SK-N-SH (cell line): ENCODE measurements at regions not wholly inside any gene's neighbourhood (a gene's known extent, or its start where the extent isn't known, plus 50 kb on each side); places are given as distances from the start of the nearest gene placed in this dataset.

Experiments
- CTCF ChIA-PET: fragments of 300-600, 350-600 bp; formaldehyde crosslinking; extraction: SDS; loops from one replicate; lab custom pipeline; 2021; lab: Yijun Ruan, JAX
- POLR2A ChIA-PET: fragments of 350-600 bp; sonication (Branson Sonifier 250); formaldehyde crosslinking; extraction: SDS; loops from one replicate; lab custom pipeline; 2020; ENCODE audit warnings: antibody characterized with exemption, inconsistent platforms; lab: Yijun Ruan, JAX
- DNase-seq: peaks from one replicate; pipeline ENCODE4 v3.0.0; 2012
- H2AFZ ChIP-seq: fragments of 200-600 bp; sonication (generic); 2 replicates; pipeline ENCODE4 v1.8.1; 2016; ENCODE audit warnings: antibody characterized with exemption, mild to moderate bottlenecking, low read depth
- H3F3A ChIP-seq: fragments of 200-600 bp; sonication (generic); replicated peaks from 2 replicates; pipeline ENCODE3; 2016; ENCODE audit warnings: antibody characterized with exemption, mild to moderate bottlenecking; ENCODE audit not compliant: insufficient read depth
- H3K27ac ChIP-seq, 2 experiments: fragments of 200-500 bp in 1 of 2; fragments of 200-600 bp in 1 of 2; sonication (Bioruptor generic) in 1 of 2; sonication (generic), shearing (Covaris generic) in 1 of 2; 2 replicates each; pipeline versions ENCODE4 v1.5.1 to v1.6.1; 2014 to 2016; ENCODE audit warnings: low read depth in 2 of 2, inconsistent platforms in 1 of 2, low read length in 1 of 2, mild to moderate bottlenecking in 1 of 2, mixed read lengths in 1 of 2
- H3K27me3 ChIP-seq: fragments of 200-600 bp; sonication (generic), shearing (Covaris generic); 2 replicates; pipeline ENCODE4 v1.6.1; 2016; ENCODE audit warnings: mixed run types; ENCODE audit not compliant: insufficient read depth
- H3K36me3 ChIP-seq, 2 experiments: fragments of 200-500 bp in 1 of 2; fragments of 200-600 bp in 1 of 2; sonication (Bioruptor generic) in 1 of 2; sonication (generic) in 1 of 2; replicated peaks in 1 of 2; 2 replicates each; pipeline versions ENCODE3 to v1.5.1; 2014 to 2016; ENCODE audit warnings: low read length in 1 of 2, mild to moderate bottlenecking in 1 of 2; ENCODE audit not compliant: insufficient read depth in 2 of 2, control insufficient read depth in 1 of 2
- H3K4me1 ChIP-seq, 2 experiments: fragments of 200-500 bp in 1 of 2; fragments of 200-600 bp in 1 of 2; sonication (Bioruptor generic) in 1 of 2; sonication (generic), shearing (Covaris generic) in 1 of 2; 2 replicates each; pipeline versions ENCODE4 v1.5.1 to v1.6.1; 2014 to 2016; ENCODE audit warnings: low read depth in 1 of 2, low read length in 1 of 2, mixed run types in 1 of 2; ENCODE audit not compliant: insufficient read depth in 2 of 2, control insufficient read depth in 1 of 2
- H3K4me2 ChIP-seq: fragments of 200-600 bp; sonication (generic), shearing (Covaris generic); 2 replicates; pipeline ENCODE4 v1.6.1; 2017; ENCODE audit warnings: mixed run types
- H3K4me3 ChIP-seq, 2 experiments: fragments of 200-500 bp in 1 of 2; fragments of 200-600 bp in 1 of 2; sonication (Bioruptor generic) in 1 of 2; sonication (generic), shearing (Covaris generic) in 1 of 2; 2 replicates each; pipeline versions ENCODE4 v1.5.1 to v1.8.1; 2014 to 2016; ENCODE audit warnings: low read depth in 2 of 2, inconsistent platforms in 1 of 2, low read length in 1 of 2, mild to moderate bottlenecking in 1 of 2, mixed read lengths in 1 of 2, moderate library complexity in 1 of 2
- H3K79me2 ChIP-seq: fragments of 200-600 bp; sonication (generic); 2 replicates; pipeline ENCODE4 v1.8.1; 2017; ENCODE audit warnings: mild to moderate bottlenecking; ENCODE audit not compliant: insufficient read depth
- H3K9ac ChIP-seq: fragments of 200-600 bp; sonication (generic); 2 replicates; pipeline ENCODE4 v1.6.1; 2017; ENCODE audit warnings: mixed run types
- H3K9me2 ChIP-seq: fragments of 200-600 bp; sonication (generic); 2 replicates; pipeline ENCODE4 v1.6.1; 2017; ENCODE audit warnings: mixed run types
- H3K9me3 ChIP-seq: fragments of 200-600 bp; sonication (generic); 2 replicates; pipeline ENCODE4 v1.6.1; 2017; ENCODE audit warnings: mixed run types, mild to moderate bottlenecking, moderate library complexity
- H4K20me1 ChIP-seq: fragments of 200-600 bp; sonication (generic); 2 replicates; pipeline ENCODE4 v1.6.1; 2017; ENCODE audit warnings: mild to moderate bottlenecking, mixed run types; ENCODE audit not compliant: insufficient read depth
- ELF1 ChIP-seq: IDR thresholded peaks from 2 replicates; pipeline ENCODE4 v1.4.0; 2012
- EP300 ChIP-seq, 2 experiments: IDR thresholded peaks; 2 replicates each; pipeline versions ENCODE4 v1.4.0 to v1.6.1; 2012; ENCODE audit warnings: borderline replicate concordance in 1 of 2, low read depth in 1 of 2, low read length in 1 of 2
- IRF3 ChIP-seq: fragments of 150-350 bp; IDR thresholded peaks from 2 replicates; pipeline ENCODE4 v1.6.1; 2016; ENCODE audit warnings: mild to moderate bottlenecking, low read depth, low read length
- POLR2AphosphoS5 ChIP-seq: IDR thresholded peaks from 2 replicates; pipeline ENCODE4 v1.6.1; 2012; ENCODE audit warnings: low read depth, low read length
- REST ChIP-seq: IDR thresholded peaks from 2 replicates; pipeline ENCODE4 v1.6.1; 2012; ENCODE audit warnings: mild to moderate bottlenecking, low read depth, low read length, moderate library complexity
- RFX5 ChIP-seq: IDR thresholded peaks from 2 replicates; pipeline ENCODE4 v1.6.1; 2012; ENCODE audit warnings: mild to moderate bottlenecking, improper control_type of control experiment, low read length
- SMC3 ChIP-seq: IDR thresholded peaks from 2 replicates; pipeline ENCODE4 v1.6.1; 2012; ENCODE audit warnings: low read depth, low read length, improper control_type of control experiment
- TAF1 ChIP-seq: IDR thresholded peaks from 2 replicates; pipeline ENCODE4 v1.6.1; 2012; ENCODE audit warnings: low read depth, mild to moderate bottlenecking, low read length, moderate library complexity, borderline replicate concordance
- TCF12 ChIP-seq: IDR thresholded peaks from 2 replicates; pipeline ENCODE4 v1.4.0; 2012
- TEAD4 ChIP-seq: IDR thresholded peaks from 2 replicates; pipeline ENCODE4 v1.4.0; 2012; ENCODE audit warnings: mild to moderate bottlenecking, borderline replicate concordance; ENCODE audit not compliant: insufficient read depth
- ZBTB33 ChIP-seq: IDR thresholded peaks from 2 replicates; pipeline ENCODE4 v1.4.0; 2012; ENCODE audit warnings: low read depth, borderline replicate concordance
- WGBS: methylation state at CpG from one replicate; pipeline ENCODE4 v1.1.6; 2017; ENCODE audit warnings: low lambda C conversion rate; 5-methylcytosine and 5-hydroxymethylcytosine counted together

- 44% methylated on average over 2 of the region's 2 CpGs for WGBS
- no peaks in the 10 kb centered on the region for H3K27me3 ChIP-seq
- H3K4me2 ChIP-seq, result no peak overlapping the region
- no peaks in the 10 kb centered on the region for H3K9me2 ChIP-seq
- DNase-seq, result no peak
- H4K20me1 ChIP-seq, result no peaks in the 10 kb centered on the region
- no peak overlapping the region for H3K27ac ChIP-seq
- H3K4me1 ChIP-seq, result no peaks in the 10 kb centered on the region; a peak in 2 of 4 replicates
- H3K36me3 ChIP-seq, result no peaks in the 10 kb centered on the region
- POLR2A ChIA-PET, result no interaction called here
- peaks cover 3% of the 10 kb centered on the region for H3F3A ChIP-seq
- no peaks in the 10 kb centered on the region for H3K79me2 ChIP-seq
- H3K4me3 ChIP-seq, result no peak overlapping the region
- no peak overlapping the region for H2AFZ ChIP-seq
- TF ChIP-seq TEAD4 (no peak), ZBTB33 (no peak), POLR2AphosphoS5 (no peak)
- no peak overlapping the region for H3K9ac ChIP-seq
- no peaks in the 10 kb centered on the region for H3K9me3 ChIP-seq
- CTCF ChIA-PET, result no interaction called here
Observed at GRCh38 chr6:144613859-144614258, 328.7 kb downstream of the UTRN start.

- H3F3A ChIP-seq, result no peaks in the 10 kb centered on the region
- POLR2A ChIA-PET, result no interaction called here
- H3K36me3 ChIP-seq, result no peaks in the 10 kb centered on the region
- no peaks in the 10 kb centered on the region; a peak in 2 of 4 replicates for H3K4me1 ChIP-seq
- H3K4me2 ChIP-seq, result no peak overlapping the region
- H2AFZ ChIP-seq, result no peak overlapping the region
- no peak overlapping the region for H3K4me3 ChIP-seq
- no peaks in the 10 kb centered on the region for H3K9me3 ChIP-seq
- no peak overlapping the region for H3K9ac ChIP-seq
- no peaks in the 10 kb centered on the region for H3K79me2 ChIP-seq
- WGBS, result 65% methylated on average over 2 of the region's 2 CpGs
- no peaks in the 10 kb centered on the region for H3K9me2 ChIP-seq
- no peak overlapping the region for H3K27ac ChIP-seq
- no peaks in the 10 kb centered on the region for H4K20me1 ChIP-seq
- no peak for TF ChIP-seq ELF1
- no peak for TF ChIP-seq TEAD4
- no peak for TF ChIP-seq TAF1
- no peak for TF ChIP-seq TCF12
- no peak for TF ChIP-seq REST
- no peak for TF ChIP-seq RFX5
- TF ChIP-seq SMC3, result no peak
- no peak for TF ChIP-seq EP300 (IDR thresholded peaks at IDR 0.05; ENCODE audit: borderline replicate concordance in 1 of 2, low read depth in 1 of 2, low read length in 1 of 2)
- no peak for TF ChIP-seq IRF3
- TF ChIP-seq, all 33 proteins: peak for 0
- DNase-seq, result no peak
- CTCF ChIA-PET, result no interaction called here
- H3K27me3 ChIP-seq, result no peaks in the 10 kb centered on the region
Observed at GRCh38 chr6:144615870-144616269, 330.7 kb downstream of the UTRN start.
